Coronary artery (tissue), 2 donors: ENCODE measurements at regions not wholly inside any gene's neighbourhood (a gene's known extent, or its start where the extent isn't known, plus 50 kb on each side); places are given as distances from the start of the nearest gene placed in this dataset.

Source experiments
- DNase-seq: peaks from one replicate; pipeline ENCODE4 v3.0.0-alpha.2; 2017; ENCODE audit warnings: low spot score
- H3K27ac ChIP-seq, 2 donors: fragments of 200-600 bp; sonication (generic); one replicate each; pipeline ENCODE4 v1.5.1; 2016 to 2019
- H3K4me3 ChIP-seq: fragments of 200-600 bp; sonication (generic); 2 replicates; pipeline ENCODE4 v1.5.1; 2016; ENCODE audit warnings: mild to moderate bottlenecking, moderate library complexity
- CTCF ChIP-seq: fragments of 200-600 bp; sonication (generic); IDR thresholded peaks from one replicate; pipeline ENCODE4 v1.5.1; 2019; ENCODE audit warnings: antibody characterized with exemption

- no peak for TF ChIP-seq CTCF
Observed at GRCh38 chr2:183678908-183679307, 554.7 kb downstream of the NUP35 start.

GRCh38 chr2:183680573-183680972 lies 556.3 kb downstream of the NUP35 start:
- DNase-seq = no peak
- no peak overlapping the region for H3K4me3 ChIP-seq
- no peak overlapping the region for H3K27ac ChIP-seq
- no peak for TF ChIP-seq CTCF

More at GRCh38 chr2:183678908-183679307, 554.7 kb downstream of the NUP35 start:
- H3K27ac ChIP-seq = no peak overlapping the region
- DNase-seq = no peak
- H3K4me3 ChIP-seq = no peak overlapping the region

GRCh38 chr2:183684686-183685085 lies 560.4 kb downstream of the NUP35 start:
- Histone ChIP-seq H3K4me3 (no peak overlapping the region), H3K27ac (no peak overlapping the region)
- TF ChIP-seq CTCF = no peak
- no peak for DNase-seq

GRCh38 chr2:183696028-183696427 lies 571.8 kb downstream of the NUP35 start:
- no peak for DNase-seq
- H3K27ac ChIP-seq = no peak overlapping the region
- no peak overlapping the region for H3K4me3 ChIP-seq
- TF ChIP-seq CTCF = no peak

DNA sequence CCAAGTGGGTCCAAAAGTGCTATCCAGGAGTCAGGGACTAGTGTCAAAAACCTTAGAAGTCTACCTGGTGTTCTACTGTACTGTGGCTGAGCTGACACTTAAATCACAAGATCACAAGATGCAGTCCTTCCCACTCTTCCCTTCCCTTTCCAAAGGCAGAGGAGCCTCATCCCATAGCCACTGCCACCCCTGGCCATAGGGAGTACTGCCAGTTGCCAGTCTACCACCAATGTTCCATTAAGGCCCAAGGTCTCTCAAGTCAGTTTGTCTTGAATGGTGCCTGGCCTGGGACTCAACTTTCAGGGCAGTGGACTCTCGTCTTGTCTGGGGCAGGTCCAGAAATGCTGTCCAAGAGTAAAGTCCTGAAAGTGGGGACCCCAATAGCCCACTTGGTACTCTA lies 585.6 kb downstream of the NUP35 start:
- no peak overlapping the region for H3K27ac ChIP-seq
- no peak for TF ChIP-seq CTCF
- H3K4me3 ChIP-seq = no peak overlapping the region
- no peak for DNase-seq

DNA sequence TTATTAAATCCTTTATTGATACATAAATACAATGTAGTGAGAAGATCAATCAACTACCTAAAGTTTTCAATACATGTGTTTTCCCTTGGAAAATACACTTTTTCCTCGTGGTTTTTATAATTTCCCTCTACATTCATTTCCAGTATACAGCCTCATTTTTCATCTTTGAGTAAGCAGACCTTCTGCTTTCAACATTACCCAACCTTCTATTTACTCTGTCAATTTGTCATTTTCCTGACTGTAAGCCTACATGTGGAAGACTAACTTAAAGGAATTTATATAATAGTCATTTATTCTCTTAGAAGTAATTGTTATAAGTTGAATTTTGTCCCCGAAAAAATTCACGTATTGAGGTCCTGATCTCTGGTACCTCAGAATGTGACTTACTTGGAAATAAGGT lies 594.0 kb downstream of the NUP35 start:
- DNase-seq = no peak
- no peak overlapping the region for H3K4me3 ChIP-seq
- no peak for TF ChIP-seq CTCF
- no peak overlapping the region for H3K27ac ChIP-seq

GRCh38 chr2:183723278-183723677 lies 599.0 kb downstream of the NUP35 start:
- H3K27ac ChIP-seq = no peak overlapping the region
- TF ChIP-seq CTCF = no peak
- DNase-seq = no peak
- H3K4me3 ChIP-seq = no peak overlapping the region
